K562 (cell line): ENCODE measurements at regions not wholly inside any gene's neighbourhood (a gene's known extent, or its start where the extent isn't known, plus 50 kb on each side); places are given as distances from the start of the nearest gene placed in this dataset.

Experiments used
- CXXC5 ChIP-seq: fragments of 250-450 bp; sonication (Bioruptor Pico); IDR thresholded peaks from 2 replicates; pipeline ENCODE4 v1.8.0; 2022; ENCODE audit warnings: inconsistent platforms, mild to moderate bottlenecking, moderate library complexity
- E2F3 ChIP-seq: fragments of 250-450 bp; sonication (Bioruptor Pico); IDR thresholded peaks from 2 replicates; pipeline ENCODE4 v1.4.0; 2020; ENCODE audit warnings: mild to moderate bottlenecking
- KAT8 ChIP-seq: fragments of 450-650 bp; IDR thresholded peaks from 2 replicates; pipeline ENCODE4 v1.6.1; 2016; ENCODE audit warnings: low read depth, mild to moderate bottlenecking
- KLF16 ChIP-seq: IDR thresholded peaks from 2 replicates; pipeline ENCODE4 v1.6.1; 2016; ENCODE audit warnings: antibody characterized with exemption
- MECOM ChIP-seq: fragments of 250-450 bp; sonication (Bioruptor Pico); IDR thresholded peaks from 2 replicates; pipeline ENCODE4 v1.8.0; 2022; ENCODE audit warnings: inconsistent platforms
- PCBP1 ChIP-seq: fragments of 200-400 bp; formaldehyde crosslinking; IDR thresholded peaks from 2 replicates; pipeline ENCODE4 v1.6.1; 2018; ENCODE audit warnings: mild to moderate bottlenecking, low read depth, low read length; ENCODE audit not compliant: poor library complexity, severe bottlenecking
- RBBP5 ChIP-seq: fragments of 200-600 bp; sonication (generic); IDR thresholded peaks from 2 replicates; pipeline ENCODE4 v1.6.1; 2012; ENCODE audit warnings: borderline replicate concordance, mild to moderate bottlenecking, low read length, control low read depth, inconsistent platforms; ENCODE audit not compliant: insufficient read depth, poor library complexity, severe bottlenecking
- SAP30 ChIP-seq: fragments of 200-600 bp; sonication (generic); IDR thresholded peaks from 2 replicates; pipeline ENCODE4 v1.6.1; 2012; ENCODE audit warnings: borderline replicate concordance, low read depth, mild to moderate bottlenecking, moderate library complexity, low read length, control low read depth, inconsistent platforms; ENCODE audit not compliant: insufficient read depth, poor library complexity, severe bottlenecking
- U2AF1 ChIP-seq: fragments of 200-400 bp; formaldehyde crosslinking; optimal IDR thresholded peaks from 2 replicates; pipeline ENCODE3; 2017; ENCODE audit warnings: mild to moderate bottlenecking, low read depth, low read length, moderate library complexity
- TF ChIP-seq, protein P1 (sequence below), 2 experiments: fragments of 200-800 bp in 1 of 2; sonication (Bioruptor generic) in 1 of 2; sonication (generic) in 1 of 2; formaldehyde crosslinking in 1 of 2; IDR thresholded peaks in 1 of 2; conservative IDR thresholded peaks in 1 of 2; 2 replicates each; pipeline versions ENCODE4 v1.5.0 to v1.6.1; 2016 to 2020; ENCODE audit warnings: missing compliant biosample characterization in 1 of 2, missing genetic modification characterization in 1 of 2, missing genetic modification reagents in 1 of 2
- TF ChIP-seq, protein P2 (sequence below), 2 experiments: fragments of 450-650 bp; IDR thresholded peaks; 2 replicates each; pipeline ENCODE4 v1.6.1; 2016
- TF ChIP-seq, protein P3 (sequence below): fragments of 200-800 bp; sonication (Bioruptor generic); IDR thresholded peaks from 2 replicates; pipeline ENCODE4 v1.6.1; 2017; ENCODE audit warnings: missing genetic modification characterization, missing compliant biosample characterization
- TF ChIP-seq, protein P4 (sequence below): sonication (generic); formaldehyde crosslinking; IDR thresholded peaks from 2 replicates; pipeline ENCODE4 v1.8.1; 2023; ENCODE audit warnings: mild to moderate bottlenecking, missing genetic modification reagents, moderate library complexity
- TF ChIP-seq, protein P5 (sequence below): fragments of 450-650 bp; IDR thresholded peaks from 2 replicates; pipeline ENCODE4 v1.6.1; 2017; ENCODE audit warnings: mild to moderate bottlenecking, moderate library complexity

DNA sequence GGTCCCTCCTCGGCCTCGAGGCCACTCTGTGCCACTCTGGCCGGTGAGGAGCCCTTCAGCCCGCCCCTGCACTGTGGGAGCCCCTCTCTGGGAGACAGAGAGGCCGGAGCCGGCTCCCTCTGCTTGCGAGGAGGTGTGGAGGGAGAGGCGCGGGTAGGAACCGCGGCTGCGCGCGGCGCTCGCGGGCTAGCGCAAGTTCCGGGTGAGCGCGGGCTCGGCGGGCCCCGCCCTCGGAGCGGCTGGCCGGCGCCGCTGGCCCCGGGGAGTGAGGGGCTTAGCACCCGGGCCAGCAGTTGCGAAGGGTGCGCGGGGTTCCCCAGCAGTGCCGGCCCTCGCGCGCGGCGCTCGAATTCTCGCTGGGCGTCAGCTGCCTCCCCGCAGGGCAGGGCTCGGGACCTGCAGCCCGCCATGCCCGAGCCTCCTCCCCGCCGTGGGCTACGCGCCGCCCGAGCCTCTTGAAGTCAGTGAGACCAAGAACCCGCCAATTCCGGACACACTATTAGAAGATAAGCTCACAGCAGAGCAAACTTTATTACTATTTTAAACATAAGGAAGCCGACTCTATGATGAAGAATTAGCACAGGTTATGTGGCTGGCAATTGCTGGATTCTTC, 825.8 kb upstream of the FANCL start (continued):
- TF ChIP-seq SAP30 (no peak), PCBP1 (no peak), E2F3 (no peak), MECOM (no peak), CXXC5 (peak; percentile 39; the same call in 1 of the 2 replicates), KAT8 (no peak), U2AF1 (no peak), RBBP5 (peak; percentile 35), KLF16 (no peak)
- TF ChIP-seq, protein P1, sequence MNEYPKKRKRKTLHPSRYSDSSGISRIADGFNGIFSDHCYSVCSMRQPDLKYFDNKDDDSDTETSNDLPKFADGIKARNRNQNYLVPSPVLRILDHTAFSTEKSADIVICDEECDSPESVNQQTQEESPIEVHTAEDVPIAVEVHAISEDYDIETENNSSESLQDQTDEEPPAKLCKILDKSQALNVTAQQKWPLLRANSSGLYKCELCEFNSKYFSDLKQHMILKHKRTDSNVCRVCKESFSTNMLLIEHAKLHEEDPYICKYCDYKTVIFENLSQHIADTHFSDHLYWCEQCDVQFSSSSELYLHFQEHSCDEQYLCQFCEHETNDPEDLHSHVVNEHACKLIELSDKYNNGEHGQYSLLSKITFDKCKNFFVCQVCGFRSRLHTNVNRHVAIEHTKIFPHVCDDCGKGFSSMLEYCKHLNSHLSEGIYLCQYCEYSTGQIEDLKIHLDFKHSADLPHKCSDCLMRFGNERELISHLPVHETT (CRISPR knock-in tag; conservative IDR thresholded peaks at IDR 0.05 in 1 of 2, IDR thresholded peaks at IDR 0.05 in 1 of 2) = no peak
- TF ChIP-seq, protein P2, sequence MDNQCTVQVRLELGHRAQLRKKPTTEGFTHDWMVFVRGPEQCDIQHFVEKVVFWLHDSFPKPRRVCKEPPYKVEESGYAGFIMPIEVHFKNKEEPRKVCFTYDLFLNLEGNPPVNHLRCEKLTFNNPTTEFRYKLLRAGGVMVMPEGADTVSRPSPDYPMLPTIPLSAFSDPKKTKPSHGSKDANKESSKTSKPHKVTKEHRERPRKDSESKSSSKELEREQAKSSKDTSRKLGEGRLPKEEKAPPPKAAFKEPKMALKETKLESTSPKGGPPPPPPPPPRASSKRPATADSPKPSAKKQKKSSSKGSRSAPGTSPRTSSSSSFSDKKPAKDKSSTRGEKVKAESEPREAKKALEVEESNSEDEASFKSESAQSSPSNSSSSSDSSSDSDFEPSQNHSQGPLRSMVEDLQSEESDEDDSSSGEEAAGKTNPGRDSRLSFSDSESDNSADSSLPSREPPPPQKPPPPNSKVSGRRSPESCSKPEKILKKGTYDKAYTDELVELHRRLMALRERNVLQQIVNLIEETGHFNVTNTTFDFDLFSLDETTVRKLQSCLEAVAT (IDR thresholded peaks at IDR 0.05) = no peak
- TF ChIP-seq, protein P3, sequence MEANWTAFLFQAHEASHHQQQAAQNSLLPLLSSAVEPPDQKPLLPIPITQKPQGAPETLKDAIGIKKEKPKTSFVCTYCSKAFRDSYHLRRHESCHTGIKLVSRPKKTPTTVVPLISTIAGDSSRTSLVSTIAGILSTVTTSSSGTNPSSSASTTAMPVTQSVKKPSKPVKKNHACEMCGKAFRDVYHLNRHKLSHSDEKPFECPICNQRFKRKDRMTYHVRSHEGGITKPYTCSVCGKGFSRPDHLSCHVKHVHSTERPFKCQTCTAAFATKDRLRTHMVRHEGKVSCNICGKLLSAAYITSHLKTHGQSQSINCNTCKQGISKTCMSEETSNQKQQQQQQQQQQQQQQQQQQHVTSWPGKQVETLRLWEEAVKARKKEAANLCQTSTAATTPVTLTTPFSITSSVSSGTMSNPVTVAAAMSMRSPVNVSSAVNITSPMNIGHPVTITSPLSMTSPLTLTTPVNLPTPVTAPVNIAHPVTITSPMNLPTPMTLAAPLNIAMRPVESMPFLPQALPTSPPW (CRISPR knock-in tag) = peak; percentile 31; the same call in 1 of the 2 replicates
- TF ChIP-seq, protein P4, sequence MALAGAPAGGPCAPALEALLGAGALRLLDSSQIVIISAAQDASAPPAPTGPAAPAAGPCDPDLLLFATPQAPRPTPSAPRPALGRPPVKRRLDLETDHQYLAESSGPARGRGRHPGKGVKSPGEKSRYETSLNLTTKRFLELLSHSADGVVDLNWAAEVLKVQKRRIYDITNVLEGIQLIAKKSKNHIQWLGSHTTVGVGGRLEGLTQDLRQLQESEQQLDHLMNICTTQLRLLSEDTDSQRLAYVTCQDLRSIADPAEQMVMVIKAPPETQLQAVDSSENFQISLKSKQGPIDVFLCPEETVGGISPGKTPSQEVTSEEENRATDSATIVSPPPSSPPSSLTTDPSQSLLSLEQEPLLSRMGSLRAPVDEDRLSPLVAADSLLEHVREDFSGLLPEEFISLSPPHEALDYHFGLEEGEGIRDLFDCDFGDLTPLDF (CRISPR knock-in tag) = no peak
- TF ChIP-seq, protein P5, sequence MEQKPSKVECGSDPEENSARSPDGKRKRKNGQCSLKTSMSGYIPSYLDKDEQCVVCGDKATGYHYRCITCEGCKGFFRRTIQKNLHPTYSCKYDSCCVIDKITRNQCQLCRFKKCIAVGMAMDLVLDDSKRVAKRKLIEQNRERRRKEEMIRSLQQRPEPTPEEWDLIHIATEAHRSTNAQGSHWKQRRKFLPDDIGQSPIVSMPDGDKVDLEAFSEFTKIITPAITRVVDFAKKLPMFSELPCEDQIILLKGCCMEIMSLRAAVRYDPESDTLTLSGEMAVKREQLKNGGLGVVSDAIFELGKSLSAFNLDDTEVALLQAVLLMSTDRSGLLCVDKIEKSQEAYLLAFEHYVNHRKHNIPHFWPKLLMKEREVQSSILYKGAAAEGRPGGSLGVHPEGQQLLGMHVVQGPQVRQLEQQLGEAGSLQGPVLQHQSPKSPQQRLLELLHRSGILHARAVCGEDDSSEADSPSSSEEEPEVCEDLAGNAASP = no peak
